ENCODE measurements at regions not wholly inside any gene's neighbourhood (a gene's known extent, or its start where the extent isn't known, plus 50 kb on each side); places are given as distances from the start of the nearest gene placed in this dataset.
"Not testable (repeated sequence)": the region's sequence is repeated elsewhere in the genome, so short reads cannot be mapped to it uniquely, and the experiment has no call there.

- no peak overlapping the region for H3K27ac ChIP-seq
- TF ChIP-seq ZFX (IDR thresholded peaks at IDR 0.05) = no peak
- TF ChIP-seq, protein P1, sequence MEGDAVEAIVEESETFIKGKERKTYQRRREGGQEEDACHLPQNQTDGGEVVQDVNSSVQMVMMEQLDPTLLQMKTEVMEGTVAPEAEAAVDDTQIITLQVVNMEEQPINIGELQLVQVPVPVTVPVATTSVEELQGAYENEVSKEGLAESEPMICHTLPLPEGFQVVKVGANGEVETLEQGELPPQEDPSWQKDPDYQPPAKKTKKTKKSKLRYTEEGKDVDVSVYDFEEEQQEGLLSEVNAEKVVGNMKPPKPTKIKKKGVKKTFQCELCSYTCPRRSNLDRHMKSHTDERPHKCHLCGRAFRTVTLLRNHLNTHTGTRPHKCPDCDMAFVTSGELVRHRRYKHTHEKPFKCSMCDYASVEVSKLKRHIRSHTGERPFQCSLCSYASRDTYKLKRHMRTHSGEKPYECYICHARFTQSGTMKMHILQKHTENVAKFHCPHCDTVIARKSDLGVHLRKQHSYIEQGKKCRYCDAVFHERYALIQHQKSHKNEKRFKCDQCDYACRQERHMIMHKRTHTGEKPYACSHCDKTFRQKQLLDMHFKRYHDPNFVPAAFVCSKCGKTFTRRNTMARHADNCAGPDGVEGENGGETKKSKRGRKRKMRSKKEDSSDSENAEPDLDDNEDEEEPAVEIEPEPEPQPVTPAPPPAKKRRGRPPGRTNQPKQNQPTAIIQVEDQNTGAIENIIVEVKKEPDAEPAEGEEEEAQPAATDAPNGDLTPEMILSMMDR (conservative IDR thresholded peaks at IDR 0.05) = no peak
These were observed 731.5 kb upstream of the EPHA7 start for GRCh38 chr6:94150886-94151285.

DNA sequence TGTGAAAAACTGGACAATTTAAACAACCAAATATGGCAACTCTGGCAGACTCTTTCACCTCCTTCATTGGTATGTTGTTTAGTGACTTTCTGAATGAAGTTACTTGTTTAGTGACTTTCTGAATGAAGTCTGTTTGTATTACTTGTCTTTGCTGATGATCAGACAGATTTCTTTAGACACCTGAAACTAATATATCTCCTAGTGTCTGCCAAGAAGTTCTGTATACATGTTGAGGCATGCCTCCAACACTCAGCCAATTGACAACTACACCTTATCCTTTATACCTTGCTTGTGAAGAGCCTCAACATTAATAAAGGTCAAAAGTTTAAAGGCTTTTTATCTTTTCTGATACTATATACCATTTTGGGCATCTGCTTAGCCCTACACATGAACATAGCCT is 725.4 kb upstream of the EPHA7 start:
- TF ChIP-seq, protein P1 (conservative IDR thresholded peaks at IDR 0.05) = no peak
- TF ChIP-seq ZFX (IDR thresholded peaks at IDR 0.05) = no peak
- H3K27ac ChIP-seq = no peak overlapping the region

- H3K27ac ChIP-seq = not testable (repeated sequence)
These were observed 717.8 kb upstream of the EPHA7 start for GRCh38 chr6:94137178-94137577.

GRCh38 chr6:94133106-94133505 is 713.7 kb upstream of the EPHA7 start:
- H3K27ac ChIP-seq = no peak overlapping the region
- TF ChIP-seq ZFX (IDR thresholded peaks at IDR 0.05) = no peak
- TF ChIP-seq, protein P1 (conservative IDR thresholded peaks at IDR 0.05) = no peak

GRCh38 chr6:94131271-94131670 is 711.9 kb upstream of the EPHA7 start:
- no peak for TF ChIP-seq ZFX (IDR thresholded peaks at IDR 0.05)
- TF ChIP-seq, protein P1 (conservative IDR thresholded peaks at IDR 0.05) = no peak
- H3K27ac ChIP-seq = no peak overlapping the region

GRCh38 chr6:94130478-94130877 is 711.1 kb upstream of the EPHA7 start:
- TF ChIP-seq, protein P1 (conservative IDR thresholded peaks at IDR 0.05) = no peak
- no peak for TF ChIP-seq ZFX (IDR thresholded peaks at IDR 0.05)
- no peak overlapping the region for H3K27ac ChIP-seq

DNA sequence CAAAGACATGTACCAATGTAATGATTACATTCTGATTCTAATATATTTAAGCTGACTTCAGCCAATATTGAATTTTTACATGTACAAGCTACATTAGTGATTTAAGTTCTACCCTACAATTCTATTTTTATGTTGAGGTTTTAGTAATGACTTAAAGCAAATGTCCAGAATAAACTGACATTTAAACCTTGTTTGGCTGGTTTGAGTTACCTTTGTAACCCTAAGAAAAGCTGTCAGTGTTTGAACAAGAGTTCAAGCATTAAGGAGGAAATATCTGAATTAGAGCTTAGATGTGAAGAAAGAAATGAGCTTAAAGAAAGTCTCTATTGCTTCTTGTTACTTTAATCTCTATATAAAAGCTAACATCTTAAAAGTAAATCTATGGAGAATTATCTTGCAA is 710.6 kb upstream of the EPHA7 start:
- TF ChIP-seq, protein P1 (conservative IDR thresholded peaks at IDR 0.05) = no peak
- no peak for TF ChIP-seq ZFX (IDR thresholded peaks at IDR 0.05)
- no peak overlapping the region for H3K27ac ChIP-seq

DNA sequence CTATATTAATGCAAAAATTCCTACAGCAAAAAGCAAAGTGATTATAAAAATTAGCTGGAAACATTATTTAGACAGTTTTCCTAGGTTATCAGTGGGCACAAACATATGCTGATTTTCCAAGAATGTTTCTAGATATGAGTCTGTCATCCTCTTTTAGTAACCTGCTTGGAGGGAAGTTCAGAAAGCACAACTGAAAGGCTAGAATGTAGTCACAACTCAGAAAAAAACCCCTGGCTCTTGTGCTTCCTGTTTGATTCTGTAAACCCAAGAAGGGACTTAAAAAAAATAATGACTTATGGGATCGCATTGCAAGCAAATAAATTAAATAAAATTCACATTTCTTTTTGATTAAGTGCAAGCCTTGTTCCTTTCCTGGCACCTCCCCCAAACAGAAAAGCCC is 708.4 kb upstream of the EPHA7 start:
- no peak for TF ChIP-seq ZFX (IDR thresholded peaks at IDR 0.05)
- TF ChIP-seq, protein P1 (conservative IDR thresholded peaks at IDR 0.05) = no peak

More for the DNA sequence above, 708.4 kb upstream of the EPHA7 start:
- H3K27ac ChIP-seq = no peak overlapping the region
